ENCODE measurements at regions not wholly inside any gene's neighbourhood (a gene's known extent, or its start where the extent isn't known, plus 50 kb on each side); places are given as distances from the start of the nearest gene placed in this dataset.

GRCh38 chr1:3959361-3959760 is 59.3 kb upstream of the C1orf174 start:
- no peak overlapping the region for H3K4me3 ChIP-seq
- TF ChIP-seq POLR2A (IDR thresholded peaks at IDR 0.05) (no peak), CTCF (IDR thresholded peaks at IDR 0.05) (no peak)

DNA sequence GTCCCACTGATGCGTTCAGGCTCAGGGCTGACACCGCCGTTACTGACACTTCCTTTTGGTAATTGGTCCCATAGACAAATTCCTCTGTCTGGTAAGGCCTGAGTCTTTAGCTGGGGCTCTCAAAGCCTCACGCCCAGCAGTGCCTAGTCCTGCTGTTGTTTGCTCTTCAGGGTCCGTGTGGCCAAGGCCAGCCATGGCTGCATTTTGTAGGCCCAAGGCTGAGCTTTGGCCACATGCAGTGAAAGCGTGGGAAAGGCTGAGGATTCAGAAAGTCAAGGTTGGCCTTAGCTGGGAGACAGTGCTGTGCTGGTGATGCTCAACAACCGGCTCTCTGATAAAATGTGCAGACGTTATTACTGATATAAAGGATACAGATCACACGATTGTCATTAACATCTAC is 63.5 kb upstream of the C1orf174 start:
- Histone ChIP-seq H3K27ac (no peak overlapping the region), H3K4me1 (no peaks in the 10 kb centered on the region), H3K27me3 (peaks cover 0 to 16% (median 0%) of the 10 kb centered on the region in 9 donors), H3K4me3 (no peak overlapping the region), H3K36me3 (no peaks in the 10 kb centered on the region), H3K9me3 (peaks cover 0 to 3% (median 0%) of the 10 kb centered on the region in 12 donors)
- WGBS, 4 donors: 75 to 79% (median 76%) methylated on average over 9 of the region's 9 CpGs
- intact Hi-C loops (cut with DNase I): no loop called here
- DNase-seq (no peak), ATAC-seq (no peak)
- no peak for TF ChIP-seq CTCF (IDR thresholded peaks at IDR 0.05)
- TF ChIP-seq POLR2A (IDR thresholded peaks at IDR 0.05): no peak

More at GRCh38 chr1:3959361-3959760, 59.3 kb upstream of the C1orf174 start:
- no peaks in the 10 kb centered on the region for H3K36me3 ChIP-seq
- intact Hi-C loops (cut with DNase I): no loop called here
- H3K9me3 ChIP-seq: no peaks in the 10 kb centered on the region
- H3K27me3 ChIP-seq: peaks cover 0 to 29% (median 10%) of the 10 kb centered on the region in 9 donors
- no peak overlapping the region for H3K27ac ChIP-seq
- 65 to 79% (median 73%) methylated on average over 12 of the region's 12 CpGs for WGBS, 4 donors
- no peaks in the 10 kb centered on the region for H3K4me1 ChIP-seq
- no peak for ATAC-seq
- no peak for DNase-seq

- Histone ChIP-seq H3K4me1 (no peaks in the 10 kb centered on the region), H3K27ac (no peak overlapping the region), H3K9me3 (peaks cover 0 to 10% (median 2%) of the 10 kb centered on the region in 12 donors), H3K4me3 (no peak overlapping the region), H3K36me3 (no peaks in the 10 kb centered on the region), H3K27me3 (peaks cover 0 to 16% (median 0%) of the 10 kb centered on the region in 9 donors)
- no peak for TF ChIP-seq CTCF (IDR thresholded peaks at IDR 0.05)
- TF ChIP-seq POLR2A (IDR thresholded peaks at IDR 0.05): no peak
- intact Hi-C loops (cut with DNase I): no loop called here
- 79 to 91% (median 90%) methylated on average over 4 to 6 of the region's 6 CpGs for WGBS, 4 donors
- DNase-seq: no peak
- ATAC-seq: no peak
Measured at GRCh38 chr1:3965693-3966092, 65.6 kb upstream of the C1orf174 start.

DNA sequence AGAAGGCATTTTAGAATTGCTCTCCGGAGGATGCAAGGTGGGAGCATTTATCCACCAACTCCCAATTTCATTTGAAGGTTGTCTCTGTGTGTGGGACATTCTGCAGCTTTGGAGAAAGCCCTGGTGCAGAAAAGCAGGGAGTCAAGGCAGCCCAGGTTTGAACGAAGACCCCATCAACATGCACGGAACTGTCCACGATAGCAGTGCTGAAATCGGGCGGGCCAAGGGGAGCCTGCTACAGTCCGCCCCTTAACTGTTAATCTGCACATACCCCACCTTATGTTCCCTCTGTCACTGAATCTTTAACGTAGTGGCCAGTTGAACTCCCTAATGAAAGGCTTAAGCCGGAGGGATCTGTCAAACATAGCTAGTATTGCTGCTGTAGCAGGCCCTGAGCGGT is 68.8 kb upstream of the C1orf174 start:
- H3K4me3 ChIP-seq: no peak overlapping the region
- DNase-seq: no peak
- no peaks in the 10 kb centered on the region for H3K4me1 ChIP-seq
- H3K27me3 ChIP-seq: peaks cover 0 to 30% (median 0%) of the 10 kb centered on the region in 9 donors
- no peak for ATAC-seq
- no peak overlapping the region for H3K27ac ChIP-seq
- H3K36me3 ChIP-seq: no peaks in the 10 kb centered on the region
- intact Hi-C loops (cut with DNase I): no loop called here
- TF ChIP-seq POLR2A (IDR thresholded peaks at IDR 0.05) (no peak), CTCF (IDR thresholded peaks at IDR 0.05) (no peak)
- WGBS, 4 donors: 47 to 55% (median 54%) methylated on average over 10 of the region's 10 CpGs
- peaks cover 0 to 10% (median 2%) of the 10 kb centered on the region in 12 donors for H3K9me3 ChIP-seq
